ENCODE measurements at regions not wholly inside any gene's neighbourhood (a gene's known extent, or its start where the extent isn't known, plus 50 kb on each side); places are given as distances from the start of the nearest gene placed in this dataset.
A peak's percentile ranks its signal among the peaks of the same experiment; 100 is the strongest.

DNA sequence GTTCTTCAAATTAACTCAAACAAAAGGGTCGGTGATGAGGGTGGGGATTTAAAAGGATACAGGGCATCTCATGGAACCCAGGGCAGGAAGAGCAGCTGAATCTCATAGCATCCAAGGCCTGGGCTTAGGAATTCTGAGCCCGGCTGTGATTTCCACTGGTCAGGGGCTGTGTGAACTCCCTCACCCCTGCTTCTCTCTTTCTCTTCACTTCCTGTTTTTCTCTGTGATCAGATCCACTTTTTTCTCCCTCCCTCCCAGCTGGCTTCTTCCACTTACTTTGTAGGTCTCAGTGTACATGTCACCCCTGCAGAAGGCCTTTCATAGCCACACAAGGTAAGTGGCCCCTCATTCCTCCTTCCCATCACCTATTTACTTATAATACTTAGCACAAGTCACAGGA lies 68.2 kb upstream of the CORO2B start:
- H3K27ac ChIP-seq (ENCODE audit: low read depth in 1 of 2, low read length in 2 of 2) = no peak overlapping the region
- no peak overlapping the region for H3K9ac ChIP-seq (ENCODE audit: low read depth in 1 of 2, low read length in 2 of 2)
- peaks cover 0 to 1% (median 0%) of the 10 kb centered on the region in 4 donors for H3K9me3 ChIP-seq (ENCODE audit: control insufficient read depth in 4 of 4, low read length in 3 of 4)
- DNase-seq (ENCODE audit: low spot score) = no peak
- no peaks in the 10 kb centered on the region for H3K27me3 ChIP-seq (ENCODE audit: control insufficient read depth in 4 of 4, insufficient read depth in 4 of 4, low read length in 3 of 4)
- no peaks in the 10 kb centered on the region for H3K36me3 ChIP-seq (ENCODE audit: control insufficient read depth in 4 of 4, insufficient read depth in 3 of 4, low read depth in 1 of 4, low read length in 3 of 4)
- H3K4me3 ChIP-seq (ENCODE audit: low read depth in 1 of 3, low read length in 3 of 3) = no peak overlapping the region
- whole genome bisulfite sequencing = 64% methylated on average over 2 of the region's 2 CpGs
- H3K4me1 ChIP-seq (ENCODE audit: control insufficient read depth in 4 of 4, insufficient read depth in 4 of 4, low read length in 3 of 4) = no peaks in the 10 kb centered on the region
- TF ChIP-seq RAD21 (IDR thresholded peaks at IDR 0.05) = no peak
- TF ChIP-seq YY1 (IDR thresholded peaks at IDR 0.05) = no peak
- no peak for TF ChIP-seq JUND (IDR thresholded peaks at IDR 0.05)
- no peak for TF ChIP-seq HNF4A (conservative IDR thresholded peaks at IDR 0.05)
- TF ChIP-seq SP1 (IDR thresholded peaks at IDR 0.05) = no peak
- no peak for TF ChIP-seq FOXA1 (IDR thresholded peaks at IDR 0.05)
- TF ChIP-seq, protein P1, sequence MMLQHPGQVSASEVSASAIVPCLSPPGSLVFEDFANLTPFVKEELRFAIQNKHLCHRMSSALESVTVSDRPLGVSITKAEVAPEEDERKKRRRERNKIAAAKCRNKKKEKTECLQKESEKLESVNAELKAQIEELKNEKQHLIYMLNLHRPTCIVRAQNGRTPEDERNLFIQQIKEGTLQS (IDR thresholded peaks at IDR 0.05) = no peak
- no peak for TF ChIP-seq HNF4G (IDR thresholded peaks at IDR 0.05)
- no peak for TF ChIP-seq FOXA2 (IDR thresholded peaks at IDR 0.05)
- TF ChIP-seq, protein P2, sequence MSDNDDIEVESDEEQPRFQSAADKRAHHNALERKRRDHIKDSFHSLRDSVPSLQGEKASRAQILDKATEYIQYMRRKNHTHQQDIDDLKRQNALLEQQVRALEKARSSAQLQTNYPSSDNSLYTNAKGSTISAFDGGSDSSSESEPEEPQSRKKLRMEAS (IDR thresholded peaks at IDR 0.05) = no peak
- no peak for TF ChIP-seq RXRA (IDR thresholded peaks at IDR 0.05)
- TF ChIP-seq, protein P3, sequence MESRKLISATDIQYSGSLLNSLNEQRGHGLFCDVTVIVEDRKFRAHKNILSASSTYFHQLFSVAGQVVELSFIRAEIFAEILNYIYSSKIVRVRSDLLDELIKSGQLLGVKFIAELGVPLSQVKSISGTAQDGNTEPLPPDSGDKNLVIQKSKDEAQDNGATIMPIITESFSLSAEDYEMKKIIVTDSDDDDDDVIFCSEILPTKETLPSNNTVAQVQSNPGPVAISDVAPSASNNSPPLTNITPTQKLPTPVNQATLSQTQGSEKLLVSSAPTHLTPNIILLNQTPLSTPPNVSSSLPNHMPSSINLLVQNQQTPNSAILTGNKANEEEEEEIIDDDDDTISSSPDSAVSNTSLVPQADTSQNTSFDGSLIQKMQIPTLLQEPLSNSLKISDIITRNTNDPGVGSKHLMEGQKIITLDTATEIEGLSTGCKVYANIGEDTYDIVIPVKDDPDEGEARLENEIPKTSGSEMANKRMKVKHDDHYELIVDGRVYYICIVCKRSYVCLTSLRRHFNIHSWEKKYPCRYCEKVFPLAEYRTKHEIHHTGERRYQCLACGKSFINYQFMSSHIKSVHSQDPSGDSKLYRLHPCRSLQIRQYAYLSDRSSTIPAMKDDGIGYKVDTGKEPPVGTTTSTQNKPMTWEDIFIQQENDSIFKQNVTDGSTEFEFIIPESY (IDR thresholded peaks at IDR 0.05) = no peak
- TF ChIP-seq NR2F2 (IDR thresholded peaks at IDR 0.05) = no peak

DNA sequence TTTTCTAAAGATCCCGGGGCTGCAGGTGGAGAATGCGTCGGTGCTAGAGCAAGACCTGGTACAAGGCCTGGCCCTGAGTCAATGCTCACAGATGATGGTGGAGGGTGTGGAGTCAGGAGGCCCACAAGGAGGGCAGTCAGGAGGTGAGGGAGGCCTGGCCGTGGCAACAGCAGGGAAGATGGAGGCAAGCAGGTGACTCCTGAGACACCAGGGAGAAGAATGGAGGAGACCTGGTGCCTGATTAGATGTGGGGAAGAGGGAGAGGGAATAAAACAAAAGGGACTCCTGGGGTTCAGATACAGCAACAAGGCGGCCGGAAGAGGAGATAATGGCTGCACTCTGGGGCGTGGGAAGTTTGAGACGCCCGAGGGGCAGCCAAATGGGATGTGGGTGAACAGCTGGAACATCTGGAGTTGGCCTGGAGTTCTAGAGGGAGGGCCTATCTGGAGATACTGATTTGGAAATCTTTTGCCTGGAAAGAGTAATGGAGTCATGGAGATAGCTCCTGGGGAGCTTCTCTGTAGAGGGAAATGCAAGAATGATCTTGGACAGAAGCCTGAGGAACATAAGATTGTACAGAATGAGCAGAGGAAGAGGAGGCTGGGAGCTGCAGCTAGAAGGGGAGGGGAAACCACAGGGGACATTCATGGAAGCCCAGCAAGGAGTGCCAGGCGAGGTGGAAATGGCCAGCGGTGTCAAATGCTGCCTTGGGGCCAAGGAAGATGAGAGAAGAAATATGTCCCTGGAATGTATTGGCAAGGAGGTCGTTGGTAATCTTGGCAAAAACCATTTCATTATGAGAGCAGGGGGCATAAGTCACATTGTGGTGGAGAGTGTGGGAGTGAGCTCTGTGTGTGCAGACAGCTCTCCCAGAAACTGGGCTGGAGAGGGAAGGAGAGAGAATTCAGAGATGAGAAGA lies 67.5 kb upstream of the CORO2B start:
- WGBS = 82% methylated on average over 12 of the region's 12 CpGs
- H3K36me3 ChIP-seq (ENCODE audit: control insufficient read depth in 4 of 4, insufficient read depth in 3 of 4, low read depth in 1 of 4, low read length in 3 of 4) = no peaks in the 10 kb centered on the region
- H3K9me3 ChIP-seq (ENCODE audit: control insufficient read depth in 4 of 4, low read length in 3 of 4) = peaks cover 0 to 1% (median 0%) of the 10 kb centered on the region in 4 donors
- DNase-seq (ENCODE audit: low spot score) = no peak
- H3K27ac ChIP-seq (ENCODE audit: low read depth in 1 of 2, low read length in 2 of 2) = no peak overlapping the region
- TF ChIP-seq NR2F2 (IDR thresholded peaks at IDR 0.05) = peak; percentile 37
- TF ChIP-seq EGR1 (IDR thresholded peaks at IDR 0.05; ENCODE audit: low read depth in 2 of 2) = no peak
- no peaks in the 10 kb centered on the region for H3K4me1 ChIP-seq (ENCODE audit: control insufficient read depth in 4 of 4, insufficient read depth in 4 of 4, low read length in 3 of 4)
- no peaks in the 10 kb centered on the region for H3K27me3 ChIP-seq (ENCODE audit: control insufficient read depth in 4 of 4, insufficient read depth in 4 of 4, low read length in 3 of 4)
- no peak overlapping the region for H3K4me3 ChIP-seq (ENCODE audit: low read depth in 1 of 3, low read length in 3 of 3)
- no peak overlapping the region for H3K9ac ChIP-seq (ENCODE audit: low read depth in 1 of 2, low read length in 2 of 2)

DNA sequence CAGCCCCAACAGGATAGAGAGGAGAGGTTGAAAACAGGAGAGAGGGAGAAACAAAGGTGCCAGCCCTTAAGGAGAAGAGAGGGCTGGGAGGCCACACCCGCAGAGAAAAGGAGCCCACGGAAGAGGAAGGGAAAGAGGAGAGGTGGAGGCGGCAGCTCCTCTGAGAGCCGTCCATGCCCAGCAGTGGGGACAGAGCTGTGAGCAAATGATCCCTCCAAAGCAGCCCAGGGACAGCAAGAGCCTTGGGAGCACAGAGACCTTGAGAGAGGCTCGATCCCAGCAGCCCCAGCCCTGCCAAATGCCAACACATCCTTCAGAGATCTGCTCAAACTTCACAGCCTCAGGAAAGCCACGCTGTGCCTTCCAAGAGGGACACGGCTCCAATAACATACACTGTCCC lies 66.7 kb upstream of the CORO2B start:
- no peak overlapping the region for H3K27ac ChIP-seq (ENCODE audit: low read depth in 1 of 2, low read length in 2 of 2)
- H3K4me3 ChIP-seq (ENCODE audit: low read depth in 1 of 3, low read length in 3 of 3) = no peak overlapping the region
- H3K9ac ChIP-seq (ENCODE audit: low read depth in 1 of 2, low read length in 2 of 2) = no peak overlapping the region
- H3K36me3 ChIP-seq (ENCODE audit: control insufficient read depth in 4 of 4, insufficient read depth in 3 of 4, low read depth in 1 of 4, low read length in 3 of 4) = no peaks in the 10 kb centered on the region
- DNase-seq (ENCODE audit: low spot score) = no peak
- no peak for TF ChIP-seq NR2F2 (IDR thresholded peaks at IDR 0.05)
- no peak for TF ChIP-seq GABPA (IDR thresholded peaks at IDR 0.05 in 1 of 2, conservative IDR thresholded peaks at IDR 0.05 in 1 of 2)
- TF ChIP-seq RAD21 (IDR thresholded peaks at IDR 0.05) = no peak
- TF ChIP-seq, protein P4, sequence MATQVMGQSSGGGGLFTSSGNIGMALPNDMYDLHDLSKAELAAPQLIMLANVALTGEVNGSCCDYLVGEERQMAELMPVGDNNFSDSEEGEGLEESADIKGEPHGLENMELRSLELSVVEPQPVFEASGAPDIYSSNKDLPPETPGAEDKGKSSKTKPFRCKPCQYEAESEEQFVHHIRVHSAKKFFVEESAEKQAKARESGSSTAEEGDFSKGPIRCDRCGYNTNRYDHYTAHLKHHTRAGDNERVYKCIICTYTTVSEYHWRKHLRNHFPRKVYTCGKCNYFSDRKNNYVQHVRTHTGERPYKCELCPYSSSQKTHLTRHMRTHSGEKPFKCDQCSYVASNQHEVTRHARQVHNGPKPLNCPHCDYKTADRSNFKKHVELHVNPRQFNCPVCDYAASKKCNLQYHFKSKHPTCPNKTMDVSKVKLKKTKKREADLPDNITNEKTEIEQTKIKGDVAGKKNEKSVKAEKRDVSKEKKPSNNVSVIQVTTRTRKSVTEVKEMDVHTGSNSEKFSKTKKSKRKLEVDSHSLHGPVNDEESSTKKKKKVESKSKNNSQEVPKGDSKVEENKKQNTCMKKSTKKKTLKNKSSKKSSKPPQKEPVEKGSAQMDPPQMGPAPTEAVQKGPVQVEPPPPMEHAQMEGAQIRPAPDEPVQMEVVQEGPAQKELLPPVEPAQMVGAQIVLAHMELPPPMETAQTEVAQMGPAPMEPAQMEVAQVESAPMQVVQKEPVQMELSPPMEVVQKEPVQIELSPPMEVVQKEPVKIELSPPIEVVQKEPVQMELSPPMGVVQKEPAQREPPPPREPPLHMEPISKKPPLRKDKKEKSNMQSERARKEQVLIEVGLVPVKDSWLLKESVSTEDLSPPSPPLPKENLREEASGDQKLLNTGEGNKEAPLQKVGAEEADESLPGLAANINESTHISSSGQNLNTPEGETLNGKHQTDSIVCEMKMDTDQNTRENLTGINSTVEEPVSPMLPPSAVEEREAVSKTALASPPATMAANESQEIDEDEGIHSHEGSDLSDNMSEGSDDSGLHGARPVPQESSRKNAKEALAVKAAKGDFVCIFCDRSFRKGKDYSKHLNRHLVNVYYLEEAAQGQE (IDR thresholded peaks at IDR 0.05) = no peak
- no peak for TF ChIP-seq JUND (IDR thresholded peaks at IDR 0.05)
- TF ChIP-seq YY1 (IDR thresholded peaks at IDR 0.05) = no peak
- no peak for TF ChIP-seq TAF1 (conservative IDR thresholded peaks at IDR 0.05)
- TF ChIP-seq HNF4G (IDR thresholded peaks at IDR 0.05) = no peak
- no peak for TF ChIP-seq RXRA (IDR thresholded peaks at IDR 0.05)
- no peak for TF ChIP-seq FOXA2 (IDR thresholded peaks at IDR 0.05)
- TF ChIP-seq, protein P1 (IDR thresholded peaks at IDR 0.05) = no peak
- TF ChIP-seq EGR1 (IDR thresholded peaks at IDR 0.05; ENCODE audit: low read depth in 2 of 2) = no peak
- TF ChIP-seq SP1 (IDR thresholded peaks at IDR 0.05) = no peak
- H3K27me3 ChIP-seq (ENCODE audit: control insufficient read depth in 4 of 4, insufficient read depth in 4 of 4, low read length in 3 of 4) = no peaks in the 10 kb centered on the region
- H3K9me3 ChIP-seq (ENCODE audit: control insufficient read depth in 4 of 4, low read length in 3 of 4) = peaks cover 0 to 1% (median 0%) of the 10 kb centered on the region in 4 donors
- 73% methylated on average over 7 of the region's 7 CpGs for WGBS
- no peaks in the 10 kb centered on the region for H3K4me1 ChIP-seq (ENCODE audit: control insufficient read depth in 4 of 4, insufficient read depth in 4 of 4, low read length in 3 of 4)
